Mesodermal cell (in vitro differentiated cells): ENCODE measurements at regions not wholly inside any gene's neighbourhood (a gene's known extent, or its start where the extent isn't known, plus 50 kb on each side); places are given as distances from the start of the nearest gene placed in this dataset.

Source experiments
- H3K27ac ChIP-seq: 2 replicates; pipeline ENCODE4 v1.7.0; 2013; ENCODE audit warnings: mild to moderate bottlenecking, low read depth, low read length, moderate library complexity; ENCODE audit not compliant: severe bottlenecking
- H3K36me3 ChIP-seq: 2 replicates; pipeline ENCODE4 v1.7.1; 2013; ENCODE audit warnings: mild to moderate bottlenecking, low read length, moderate library complexity; ENCODE audit not compliant: control insufficient read depth, insufficient read depth
- H3K4me1 ChIP-seq: one replicate; pipeline ENCODE4 v1.7.1; 2013; ENCODE audit warnings: mild to moderate bottlenecking, low read length; ENCODE audit not compliant: insufficient read depth, control insufficient read depth, poor library complexity, severe bottlenecking
- H3K4me3 ChIP-seq: 2 replicates; pipeline ENCODE4 v1.7.0; 2013; ENCODE audit warnings: low read length, control low read depth, mild to moderate bottlenecking; ENCODE audit not compliant: insufficient read depth, poor library complexity, severe bottlenecking; ENCODE audit errors: extremely low read depth
- H3K9me3 ChIP-seq: 2 replicates; pipeline ENCODE4 v1.7.1; 2013; ENCODE audit warnings: mild to moderate bottlenecking, low read length, moderate library complexity; ENCODE audit not compliant: control insufficient read depth
- WGBS, 2 experiments: methylation state at CpG; one replicate each; pipeline ENCODE4 v1.1.5; 2013; ENCODE audit warnings: missing lambda C conversion rate in 2 of 2; ENCODE audit not compliant: insufficient coverage in 2 of 2; 5-methylcytosine and 5-hydroxymethylcytosine counted together

GRCh38 chr14:99073431-99073830 lies 198.6 kb downstream of the BCL11B start:
- 76 to 92% methylated on average over 3 to 4 of the region's 6 CpGs for WGBS, 2 experiments

GRCh38 chr14:99075061-99075460 lies 196.9 kb downstream of the BCL11B start:
- Histone ChIP-seq H3K4me3 (no peak overlapping the region), H3K9me3 (no peaks in the 10 kb centered on the region), H3K4me1 (no peaks in the 10 kb centered on the region), H3K27ac (no peak overlapping the region), H3K36me3 (no peaks in the 10 kb centered on the region)
- WGBS, 2 experiments = 92 to 93% methylated on average over 11 of the region's 11 CpGs

More at GRCh38 chr14:99073431-99073830, 198.6 kb downstream of the BCL11B start:
- no peak overlapping the region for H3K27ac ChIP-seq
- H3K4me1 ChIP-seq = no peaks in the 10 kb centered on the region
- no peak overlapping the region for H3K4me3 ChIP-seq
- H3K9me3 ChIP-seq = no peaks in the 10 kb centered on the region
- H3K36me3 ChIP-seq = no peaks in the 10 kb centered on the region

- H3K27ac ChIP-seq = no peak overlapping the region
- WGBS, 2 experiments = 76 to 88% methylated on average over 4 of the region's 5 CpGs
- no peaks in the 10 kb centered on the region for H3K36me3 ChIP-seq
- H3K9me3 ChIP-seq = no peaks in the 10 kb centered on the region
- no peaks in the 10 kb centered on the region for H3K4me1 ChIP-seq
- no peak overlapping the region for H3K4me3 ChIP-seq
Observed at GRCh38 chr14:99075771-99076375, 196.1 kb downstream of the BCL11B start.

- H3K4me3 ChIP-seq = no peak overlapping the region
- no peak overlapping the region for H3K27ac ChIP-seq
- no peaks in the 10 kb centered on the region for H3K36me3 ChIP-seq
- 80 to 91% methylated on average over 5 to 6 of the region's 8 CpGs for WGBS, 2 experiments
- H3K4me1 ChIP-seq = no peaks in the 10 kb centered on the region
- no peaks in the 10 kb centered on the region for H3K9me3 ChIP-seq
Observed at GRCh38 chr14:99077076-99077843, 194.7 kb downstream of the BCL11B start.

GRCh38 chr14:99077844-99078236 lies 194.2 kb downstream of the BCL11B start:
- WGBS, 2 experiments = 81 to 90% methylated on average over 5 to 6 of the region's 6 CpGs
- H3K4me1 ChIP-seq = no peaks in the 10 kb centered on the region
- no peaks in the 10 kb centered on the region for H3K9me3 ChIP-seq
- H3K4me3 ChIP-seq = no peak overlapping the region
- no peak overlapping the region for H3K27ac ChIP-seq
- H3K36me3 ChIP-seq = no peaks in the 10 kb centered on the region

GRCh38 chr14:99078426-99078825 lies 193.6 kb downstream of the BCL11B start:
- H3K4me1 ChIP-seq = no peaks in the 10 kb centered on the region
- no peaks in the 10 kb centered on the region for H3K36me3 ChIP-seq
- no peak overlapping the region for H3K27ac ChIP-seq
- WGBS, 2 experiments = 84 to 89% methylated on average over 4 to 7 of the region's 7 CpGs
- no peak overlapping the region for H3K4me3 ChIP-seq
- H3K9me3 ChIP-seq = peaks cover under 1% of the 10 kb centered on the region

- H3K36me3 ChIP-seq = no peaks in the 10 kb centered on the region
- peaks cover 7% of the 10 kb centered on the region for H3K9me3 ChIP-seq
- WGBS, 2 experiments = 95 to 98% methylated on average over 6 to 9 of the region's 9 CpGs
- no peaks in the 10 kb centered on the region for H3K4me1 ChIP-seq
- H3K27ac ChIP-seq = no peak overlapping the region
- no peak overlapping the region for H3K4me3 ChIP-seq
Observed at GRCh38 chr14:99079061-99079727, 192.8 kb downstream of the BCL11B start.

GRCh38 chr14:99080306-99080705 lies 191.7 kb downstream of the BCL11B start:
- peaks cover 7% of the 10 kb centered on the region for H3K9me3 ChIP-seq
- 80 to 100% methylated on average over 1 to 2 of the region's 3 CpGs for WGBS, 2 experiments
- H3K36me3 ChIP-seq = no peaks in the 10 kb centered on the region
- no peak overlapping the region for H3K4me3 ChIP-seq
- no peaks in the 10 kb centered on the region for H3K4me1 ChIP-seq
- no peak overlapping the region for H3K27ac ChIP-seq

- WGBS, 2 experiments = 83 to 84% methylated on average over 2 of the region's 9 CpGs
- no peaks in the 10 kb centered on the region for H3K36me3 ChIP-seq
- no peak overlapping the region for H3K27ac ChIP-seq
Observed at GRCh38 chr14:99081156-99081765, 190.7 kb downstream of the BCL11B start.

GRCh38 chr14:99081880-99082279 lies 190.1 kb downstream of the BCL11B start:
- Histone ChIP-seq H3K9me3 (peaks cover 7% of the 10 kb centered on the region), H3K36me3 (no peaks in the 10 kb centered on the region)
- 89 to 90% methylated on average over 2 of the region's 2 CpGs for WGBS, 2 experiments

More at GRCh38 chr14:99081156-99081765, 190.7 kb downstream of the BCL11B start:
- Histone ChIP-seq H3K9me3 (peaks cover 7% of the 10 kb centered on the region), H3K4me1 (no peaks in the 10 kb centered on the region), H3K4me3 (no peak overlapping the region)

More at GRCh38 chr14:99081880-99082279, 190.1 kb downstream of the BCL11B start:
- no peaks in the 10 kb centered on the region for H3K4me1 ChIP-seq
- no peak overlapping the region for H3K27ac ChIP-seq
- no peak overlapping the region for H3K4me3 ChIP-seq
